BE2C (cell line): ENCODE measurements at regions not wholly inside any gene's neighbourhood (a gene's known extent, or its start where the extent isn't known, plus 50 kb on each side); places are given as distances from the start of the nearest gene placed in this dataset.

ENCODE experiments used
- DNase-seq: peaks from one replicate; pipeline ENCODE4 v3.0.0-alpha.2; 2020
- H3K27me3 ChIP-seq: fragments of 250-450 bp; sonication (Bioruptor Pico); 2 replicates; pipeline ENCODE4 v1.5.1; 2020; ENCODE audit warnings: mild to moderate bottlenecking
- H3K36me3 ChIP-seq: fragments of 250-450 bp; sonication (Bioruptor Pico); 2 replicates; pipeline ENCODE4 v1.5.1; 2020; ENCODE audit warnings: mild to moderate bottlenecking
- H3K4me1 ChIP-seq: fragments of 250-450 bp; sonication (Bioruptor Pico); 2 replicates; pipeline ENCODE4 v1.5.1; 2020
- H3K4me3 ChIP-seq: 2 replicates; pipeline ENCODE4 v1.5.1; 2011; ENCODE audit warnings: low read depth, low read length
- H3K9me3 ChIP-seq: fragments of 250-450 bp; sonication (Bioruptor Pico); 2 replicates; pipeline ENCODE4 v1.5.1; 2020
- CTCF ChIP-seq: IDR thresholded peaks from 2 replicates; pipeline ENCODE4 v1.5.1; 2012; ENCODE audit warnings: mild to moderate bottlenecking, low read depth, low read length

DNA sequence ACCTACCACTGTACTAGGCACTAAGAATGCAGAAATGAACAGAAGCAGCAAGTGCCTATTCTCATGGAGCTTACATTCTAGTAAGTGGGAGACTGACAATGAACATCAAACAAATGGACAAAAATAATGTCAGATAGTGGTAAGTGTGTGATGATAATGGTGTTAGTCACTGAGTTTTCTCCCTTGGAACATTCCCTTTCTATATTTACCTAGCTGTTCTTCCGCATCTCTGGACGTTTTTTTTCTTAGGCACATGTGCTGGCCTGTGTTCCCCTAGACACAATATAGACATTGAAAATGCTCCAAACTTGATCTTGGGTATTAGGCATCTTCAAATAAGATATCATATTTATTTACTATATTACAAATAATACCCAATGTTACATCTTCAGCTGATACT lies 218.1 kb upstream of the GJE1 start:
- H3K36me3 ChIP-seq: no peaks in the 10 kb centered on the region
- H3K4me3 ChIP-seq: no peak overlapping the region
- no peaks in the 10 kb centered on the region for H3K4me1 ChIP-seq
- no peaks in the 10 kb centered on the region for H3K9me3 ChIP-seq
- TF ChIP-seq CTCF: no peak
- DNase-seq: no peak
- no peaks in the 10 kb centered on the region for H3K27me3 ChIP-seq

DNA sequence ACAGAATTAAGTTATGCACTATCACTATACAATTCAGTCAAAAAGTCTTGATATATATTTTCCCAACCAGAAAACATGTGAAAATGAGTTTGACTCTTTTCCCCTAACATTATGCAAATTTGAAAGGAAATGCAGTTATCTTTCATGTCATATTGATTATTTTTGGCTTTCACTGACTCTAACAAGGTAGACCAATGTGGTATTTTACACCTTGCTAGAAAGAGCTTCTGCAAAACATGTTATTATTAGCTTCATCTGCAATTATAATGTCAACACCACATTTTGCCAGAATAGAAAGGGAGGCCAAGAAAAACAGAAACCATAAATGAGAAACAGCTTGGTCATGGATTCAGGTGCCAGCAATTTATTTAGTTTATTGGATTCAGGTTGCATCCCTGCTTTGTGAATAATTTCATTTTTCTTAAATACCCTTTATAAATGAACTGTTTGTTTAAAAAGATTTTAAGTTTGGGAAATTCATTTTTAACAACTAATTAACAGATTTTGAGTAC lies 226.1 kb upstream of the GJE1 start:
- no peak for DNase-seq
- no peaks in the 10 kb centered on the region for H3K27me3 ChIP-seq
- no peak for TF ChIP-seq CTCF
- no peaks in the 10 kb centered on the region for H3K36me3 ChIP-seq
- no peaks in the 10 kb centered on the region for H3K9me3 ChIP-seq
- H3K4me1 ChIP-seq: no peaks in the 10 kb centered on the region
- no peak overlapping the region for H3K4me3 ChIP-seq

DNA sequence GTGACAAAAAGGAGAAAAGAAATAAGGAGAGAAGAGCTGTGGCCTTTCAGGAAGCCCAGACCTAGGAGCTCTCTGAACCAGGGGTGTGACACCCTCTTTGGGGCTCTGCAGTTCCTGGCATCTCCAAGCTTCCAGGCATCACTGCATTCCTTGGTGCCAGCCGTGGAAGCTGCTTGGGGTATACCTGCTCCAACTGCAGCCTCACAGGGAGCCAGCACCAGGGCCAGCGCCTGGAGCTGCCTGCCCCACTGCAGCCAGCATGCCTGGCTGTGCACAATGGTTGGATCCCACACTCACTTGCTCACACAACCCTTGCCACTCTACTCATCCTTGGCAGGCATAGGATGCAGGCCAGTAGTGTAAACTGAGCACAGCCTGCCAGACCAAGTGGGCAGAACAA lies 242.1 kb upstream of the GJE1 start:
- Histone ChIP-seq H3K4me3 (no peak overlapping the region), H3K36me3 (no peaks in the 10 kb centered on the region)
- DNase-seq: no peak

DNA sequence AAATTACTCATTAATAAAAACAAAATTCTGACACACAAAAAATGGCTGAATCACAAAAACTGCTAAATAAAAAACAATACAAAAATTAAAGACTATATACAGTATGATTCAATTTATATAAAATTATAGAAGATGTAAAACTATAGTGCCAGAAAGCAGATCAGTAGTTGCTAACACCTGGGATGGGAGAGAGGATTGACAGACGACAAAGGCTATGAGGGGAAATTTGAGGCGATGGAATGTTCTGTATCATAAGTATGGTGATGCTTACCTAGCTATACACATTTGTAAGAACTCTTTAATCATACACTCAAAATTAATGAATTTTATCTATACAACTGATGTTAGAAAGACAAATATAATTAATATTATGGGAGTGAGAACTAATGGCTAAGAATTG lies 247.9 kb upstream of the GJE1 start:
- DNase-seq: no peak
- Histone ChIP-seq H3K36me3 (no peaks in the 10 kb centered on the region), H3K9me3 (no peaks in the 10 kb centered on the region), H3K27me3 (no peaks in the 10 kb centered on the region), H3K4me1 (no peaks in the 10 kb centered on the region), H3K4me3 (no peak overlapping the region)
- TF ChIP-seq CTCF: no peak

More for the DNA sequence above, 242.1 kb upstream of the GJE1 start:
- Histone ChIP-seq H3K9me3 (no peaks in the 10 kb centered on the region), H3K27me3 (no peaks in the 10 kb centered on the region), H3K4me1 (no peaks in the 10 kb centered on the region)
- TF ChIP-seq CTCF: no peak

DNA sequence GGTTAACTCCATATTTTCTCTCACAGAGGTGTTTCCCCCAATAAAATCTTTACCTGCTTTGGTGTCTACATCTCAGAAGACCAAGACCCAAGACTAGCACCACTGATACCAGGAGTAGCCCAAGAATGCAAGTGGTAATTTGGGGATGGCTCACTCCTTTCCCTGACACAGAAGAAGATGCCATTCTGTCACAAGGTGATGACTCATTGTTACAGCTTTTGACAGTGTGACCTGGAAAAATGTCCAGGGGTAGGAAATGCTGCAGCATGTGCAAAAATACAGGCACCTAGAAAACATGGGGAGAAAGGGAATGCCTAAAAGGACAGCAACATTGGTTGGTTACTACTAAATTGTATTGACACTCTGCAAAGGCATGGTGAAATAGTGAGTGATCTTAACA lies 254.0 kb upstream of the GJE1 start:
- DNase-seq: no peak

More for the DNA sequence above, 254.0 kb upstream of the GJE1 start:
- no peaks in the 10 kb centered on the region for H3K36me3 ChIP-seq
- H3K4me1 ChIP-seq: no peaks in the 10 kb centered on the region
- H3K9me3 ChIP-seq: no peaks in the 10 kb centered on the region
- H3K27me3 ChIP-seq: no peaks in the 10 kb centered on the region
- no peak overlapping the region for H3K4me3 ChIP-seq
- TF ChIP-seq CTCF: no peak
